ENCODE measurements at regions not wholly inside any gene's neighbourhood (a gene's known extent, or its start where the extent isn't known, plus 50 kb on each side); places are given as distances from the start of the nearest gene placed in this dataset.

DNA sequence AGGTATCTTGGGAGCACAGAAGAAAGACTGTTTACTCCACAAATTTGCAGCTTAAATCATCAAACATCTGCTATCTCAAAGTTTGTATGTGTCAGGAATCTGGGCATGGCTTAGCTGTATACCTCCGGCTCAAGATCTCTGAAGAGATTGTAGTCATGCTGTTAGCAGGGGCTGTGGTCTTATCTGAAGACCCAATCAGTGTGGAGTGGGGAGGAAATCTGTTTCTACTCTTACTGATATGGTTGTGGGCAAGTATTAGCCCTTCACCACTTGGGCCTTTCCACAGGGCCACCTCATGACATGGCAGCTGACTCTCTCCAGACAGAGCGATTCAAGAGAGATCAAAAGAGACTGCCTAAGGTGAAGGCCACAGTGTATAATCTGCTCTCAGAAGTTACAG is 438.7 kb downstream of the KIF2B start:
- TF ChIP-seq FOS (IDR thresholded peaks at IDR 0.05; ENCODE audit: low read depth, low read length) (no peak), BHLHE40 (IDR thresholded peaks at IDR 0.05; ENCODE audit: low read depth, low read length) (no peak), CHD1 (IDR thresholded peaks at IDR 0.05; ENCODE audit: low read depth, low read length) (no peak), RFX5 (IDR thresholded peaks at IDR 0.05; ENCODE audit: low read depth, low read length) (no peak), ELK1 (IDR thresholded peaks at IDR 0.05; ENCODE audit: borderline replicate concordance, low read depth, low read length) (no peak), NFE2L2 (IDR thresholded peaks at IDR 0.05; ENCODE audit: low read depth, low read length) (no peak), MAFK (IDR thresholded peaks at IDR 0.05; ENCODE audit: low read depth, low read length) (no peak), CEBPB (IDR thresholded peaks at IDR 0.05; ENCODE audit: low read depth, low read length) (no peak), RAD21 (IDR thresholded peaks at IDR 0.05; ENCODE audit: low read length) (no peak), MXI1 (IDR thresholded peaks at IDR 0.05; ENCODE audit: borderline replicate concordance, low read depth, low read length) (no peak), RCOR1 (IDR thresholded peaks at IDR 0.05; ENCODE audit: insufficient replicate concordance, low read length) (no peak), SMC3 (IDR thresholded peaks at IDR 0.05; ENCODE audit: low read depth, low read length) (no peak), POLR2A (IDR thresholded peaks at IDR 0.05; ENCODE audit: low read depth, low read length) (no peak)
- TF ChIP-seq, protein P1, sequence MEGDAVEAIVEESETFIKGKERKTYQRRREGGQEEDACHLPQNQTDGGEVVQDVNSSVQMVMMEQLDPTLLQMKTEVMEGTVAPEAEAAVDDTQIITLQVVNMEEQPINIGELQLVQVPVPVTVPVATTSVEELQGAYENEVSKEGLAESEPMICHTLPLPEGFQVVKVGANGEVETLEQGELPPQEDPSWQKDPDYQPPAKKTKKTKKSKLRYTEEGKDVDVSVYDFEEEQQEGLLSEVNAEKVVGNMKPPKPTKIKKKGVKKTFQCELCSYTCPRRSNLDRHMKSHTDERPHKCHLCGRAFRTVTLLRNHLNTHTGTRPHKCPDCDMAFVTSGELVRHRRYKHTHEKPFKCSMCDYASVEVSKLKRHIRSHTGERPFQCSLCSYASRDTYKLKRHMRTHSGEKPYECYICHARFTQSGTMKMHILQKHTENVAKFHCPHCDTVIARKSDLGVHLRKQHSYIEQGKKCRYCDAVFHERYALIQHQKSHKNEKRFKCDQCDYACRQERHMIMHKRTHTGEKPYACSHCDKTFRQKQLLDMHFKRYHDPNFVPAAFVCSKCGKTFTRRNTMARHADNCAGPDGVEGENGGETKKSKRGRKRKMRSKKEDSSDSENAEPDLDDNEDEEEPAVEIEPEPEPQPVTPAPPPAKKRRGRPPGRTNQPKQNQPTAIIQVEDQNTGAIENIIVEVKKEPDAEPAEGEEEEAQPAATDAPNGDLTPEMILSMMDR (conservative IDR thresholded peaks at IDR 0.05; ENCODE audit: low read depth, low read length): no peak
- TF ChIP-seq, protein P2, sequence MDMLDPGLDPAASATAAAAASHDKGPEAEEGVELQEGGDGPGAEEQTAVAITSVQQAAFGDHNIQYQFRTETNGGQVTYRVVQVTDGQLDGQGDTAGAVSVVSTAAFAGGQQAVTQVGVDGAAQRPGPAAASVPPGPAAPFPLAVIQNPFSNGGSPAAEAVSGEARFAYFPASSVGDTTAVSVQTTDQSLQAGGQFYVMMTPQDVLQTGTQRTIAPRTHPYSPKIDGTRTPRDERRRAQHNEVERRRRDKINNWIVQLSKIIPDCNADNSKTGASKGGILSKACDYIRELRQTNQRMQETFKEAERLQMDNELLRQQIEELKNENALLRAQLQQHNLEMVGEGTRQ (IDR thresholded peaks at IDR 0.05; ENCODE audit: low read depth, low read length): no peak
- Histone ChIP-seq H3K4ac (ENCODE audit: low read depth, low read length) (no peak overlapping the region), H2BK120ac (ENCODE audit: low read depth, low read length) (no peak overlapping the region), H3K4me3 (ENCODE audit: insufficient read depth, low read depth, low read length) (no peak overlapping the region), H4K8ac (ENCODE audit: low read depth in 2 of 2, low read length in 2 of 2) (no peak overlapping the region), H3K9me3 (ENCODE audit: control insufficient read depth, insufficient read depth, low read length) (peaks cover 6% of the 10 kb centered on the region), H4K5ac (ENCODE audit: low read depth, low read length) (no peak overlapping the region), H4K91ac (ENCODE audit: insufficient read depth, low read depth, low read length) (no peak overlapping the region), H3K9me1 (ENCODE audit: insufficient read depth, low read length) (no peaks in the 10 kb centered on the region), H3K79me1 (ENCODE audit: low read depth in 1 of 2, low read length in 2 of 2) (no peaks in the 10 kb centered on the region), H3K14ac (replicated peaks; ENCODE audit: low read depth, low read length) (no peak overlapping the region), H2AK5ac (ENCODE audit: low read depth, low read length) (no peak overlapping the region), H3K36me3 (ENCODE audit: control insufficient read depth, insufficient read depth, low read length) (no peaks in the 10 kb centered on the region), H3K18ac (ENCODE audit: low read depth, low read length) (no peak overlapping the region), H2BK20ac (ENCODE audit: low read depth, low read length) (no peak overlapping the region), H2AK9ac (replicated peaks; ENCODE audit: low read depth, low read length, poor library complexity) (no peak overlapping the region), H3K27ac (ENCODE audit: insufficient read depth, low read length) (no peak overlapping the region), H4K20me1 (ENCODE audit: insufficient read depth, low read length) (no peaks in the 10 kb centered on the region), H3K27me3 (ENCODE audit: control insufficient read depth, insufficient read depth, low read length) (no peaks in the 10 kb centered on the region), H3K23ac (ENCODE audit: low read depth, low read length) (no peak overlapping the region), H3K4me2 (ENCODE audit: low read depth, low read length) (no peak overlapping the region), H3K9ac (ENCODE audit: low read depth, low read length) (no peak overlapping the region), H2AFZ (replicated peaks; ENCODE audit: low read length, poor library complexity) (no peak overlapping the region), H3K56ac (ENCODE audit: extremely low read depth, insufficient read depth, low read length) (no peak overlapping the region), H2BK5ac (ENCODE audit: low read depth, low read length, poor library complexity, severe bottlenecking) (no peak overlapping the region), H2BK15ac (ENCODE audit: low read depth, low read length) (no peak overlapping the region), H3K4me1 (ENCODE audit: control insufficient read depth, insufficient read depth, low read length) (no peaks in the 10 kb centered on the region)
- POLR2A ChIA-PET (ENCODE audit: unreplicated experiment): no interaction called here
- in situ Hi-C loops (cut with MboI; ENCODE audit: low sequenced_read_pairs): no loop called here
- CTCF ChIA-PET: no interaction called here
- intact Hi-C loops (cut with micrococcal nuclease): no loop called here
- ATAC-seq (ENCODE audit: low read depth): no peak
- dilution Hi-C loops (cut with HindIII; ENCODE audit: low sequenced_read_pairs, unreplicated experiment): no loop called here
- DNase-seq: no peak
- no CpG with 5 or more reads among the region's 2 CpGs for WGBS, 2 experiments (ENCODE audit: extremely low coverage in 2 of 2, insufficient read length in 1 of 2)
- no TSS peak for BruUV-seq (replicated peaks)

Measured in IMR-90 (cell line).